ENCODE measurements at regions not wholly inside any gene's neighbourhood (a gene's known extent, or its start where the extent isn't known, plus 50 kb on each side); places are given as distances from the start of the nearest gene placed in this dataset.
"Not testable (repeated sequence)": the region's sequence is repeated elsewhere in the genome, so short reads cannot be mapped to it uniquely, and the experiment has no call there.

GRCh38 chr7:42542446-42542845 lies 305.4 kb upstream of the GLI3 start:
- H3K4me1 ChIP-seq (ENCODE audit: control insufficient read depth, extremely low read depth, insufficient read depth, low read length); dilution Hi-C loops (cut with MboI; ENCODE audit: extremely low pct_ligation_motif_present, low sequenced_read_pairs); H3K4me2 ChIP-seq (ENCODE audit: insufficient read depth, low read length); H3K27me3 ChIP-seq (ENCODE audit: control insufficient read depth in 2 of 2, insufficient read depth in 2 of 2, low read length in 2 of 2); H3K9ac ChIP-seq (replicated peaks; ENCODE audit: extremely low read depth, insufficient read depth, low read length); H3K36me3 ChIP-seq (ENCODE audit: control insufficient read depth in 2 of 2, extremely low read depth in 1 of 2, insufficient read depth in 2 of 2, low read length in 2 of 2); FAIRE-seq; BruUV-seq (replicated peaks); H4K20me1 ChIP-seq (replicated peaks; ENCODE audit: control insufficient read depth, extremely low read depth, insufficient read depth, low read length); H3K79me2 ChIP-seq (ENCODE audit: control insufficient read depth, insufficient read depth, low read length); H3K4me3 ChIP-seq (replicated peaks in 1 of 3; ENCODE audit: insufficient read depth in 1 of 3, low read depth in 1 of 3, low read length in 3 of 3); H2AFZ ChIP-seq (ENCODE audit: low read depth, low read length); POLR2A ChIA-PET; DNase-seq (ENCODE audit: low read depth, low spot score); H3K27ac ChIP-seq (ENCODE audit: insufficient read depth, low read depth, low read length); H3K9me1 ChIP-seq (replicated peaks; ENCODE audit: control insufficient read depth, extremely low read depth, insufficient read depth, low read length); H3K9me3 ChIP-seq (replicated peaks; ENCODE audit: control insufficient read depth, insufficient read depth, low read length); intact Hi-C loops (cut with micrococcal nuclease): not testable (repeated sequence)
- CTCF ChIA-PET = interaction anchor here (1.2 kb wide), 1 partner anchor 19 kb away, joined by 4 read pairs; no protein-coding TSS in a partner anchor

DNA sequence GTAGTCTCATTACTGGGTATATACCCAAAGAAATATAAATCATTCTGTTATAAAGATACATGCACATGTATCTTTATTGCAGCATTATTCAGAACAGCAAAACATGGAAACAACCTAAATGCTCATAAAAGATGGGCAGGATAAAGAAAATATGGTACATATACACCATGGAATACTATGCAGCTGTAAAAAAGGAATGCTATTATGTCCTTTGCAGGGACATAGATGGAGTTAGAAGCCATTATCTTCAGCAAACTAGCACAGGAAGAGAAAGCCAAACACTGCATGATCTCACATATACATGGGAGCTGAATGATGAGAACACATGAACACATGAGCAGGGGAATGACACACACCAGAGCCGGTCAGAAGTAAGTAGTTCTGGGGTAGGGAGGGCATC lies 297.4 kb upstream of the GLI3 start:
- H4K20me1 ChIP-seq (replicated peaks; ENCODE audit: control insufficient read depth, extremely low read depth, insufficient read depth, low read length) = no peaks in the 10 kb centered on the region
- H3K4me2 ChIP-seq (ENCODE audit: insufficient read depth, low read length) = no peak overlapping the region
- POLR2A ChIA-PET = no interaction called here
- CTCF ChIA-PET = no interaction called here
- intact Hi-C loops (cut with micrococcal nuclease) = no loop called here
- no peaks in the 10 kb centered on the region for H3K27me3 ChIP-seq (ENCODE audit: control insufficient read depth in 2 of 2, insufficient read depth in 2 of 2, low read length in 2 of 2)
- DNase-seq (ENCODE audit: low read depth, low spot score) (no peak), FAIRE-seq (no peak)
- dilution Hi-C loops (cut with MboI; ENCODE audit: extremely low pct_ligation_motif_present, low sequenced_read_pairs) = no loop called here
- no peaks in the 10 kb centered on the region for H3K9me3 ChIP-seq (replicated peaks; ENCODE audit: control insufficient read depth, insufficient read depth, low read length)
- H3K36me3 ChIP-seq (ENCODE audit: control insufficient read depth in 2 of 2, extremely low read depth in 1 of 2, insufficient read depth in 2 of 2, low read length in 2 of 2) = no peaks in the 10 kb centered on the region
- H3K9me1 ChIP-seq (replicated peaks; ENCODE audit: control insufficient read depth, extremely low read depth, insufficient read depth, low read length) = no peaks in the 10 kb centered on the region
- no TSS peak for BruUV-seq (replicated peaks)
- TF ChIP-seq GATA2 (IDR thresholded peaks at IDR 0.05; ENCODE audit: insufficient read depth, insufficient read length, low read depth, low read length) (no peak), POLR2A (IDR thresholded peaks at IDR 0.05; ENCODE audit: low read depth, low read length) (no peak), FOS (IDR thresholded peaks at IDR 0.05; ENCODE audit: borderline replicate concordance, insufficient read depth, low read length) (no peak), JUN (IDR thresholded peaks at IDR 0.05; ENCODE audit: borderline replicate concordance, insufficient read depth, insufficient read length, low read depth) (no peak), EZH2 (IDR thresholded peaks at IDR 0.05; ENCODE audit: borderline replicate concordance, low read depth, low read length, severe bottlenecking) (no peak), MYC (IDR thresholded peaks at IDR 0.05; ENCODE audit: low read depth, low read length) (no peak), POLR2AphosphoS5 (IDR thresholded peaks at IDR 0.05; ENCODE audit: insufficient read depth, low read depth, low read length) (no peak)
- TF ChIP-seq, protein P1, sequence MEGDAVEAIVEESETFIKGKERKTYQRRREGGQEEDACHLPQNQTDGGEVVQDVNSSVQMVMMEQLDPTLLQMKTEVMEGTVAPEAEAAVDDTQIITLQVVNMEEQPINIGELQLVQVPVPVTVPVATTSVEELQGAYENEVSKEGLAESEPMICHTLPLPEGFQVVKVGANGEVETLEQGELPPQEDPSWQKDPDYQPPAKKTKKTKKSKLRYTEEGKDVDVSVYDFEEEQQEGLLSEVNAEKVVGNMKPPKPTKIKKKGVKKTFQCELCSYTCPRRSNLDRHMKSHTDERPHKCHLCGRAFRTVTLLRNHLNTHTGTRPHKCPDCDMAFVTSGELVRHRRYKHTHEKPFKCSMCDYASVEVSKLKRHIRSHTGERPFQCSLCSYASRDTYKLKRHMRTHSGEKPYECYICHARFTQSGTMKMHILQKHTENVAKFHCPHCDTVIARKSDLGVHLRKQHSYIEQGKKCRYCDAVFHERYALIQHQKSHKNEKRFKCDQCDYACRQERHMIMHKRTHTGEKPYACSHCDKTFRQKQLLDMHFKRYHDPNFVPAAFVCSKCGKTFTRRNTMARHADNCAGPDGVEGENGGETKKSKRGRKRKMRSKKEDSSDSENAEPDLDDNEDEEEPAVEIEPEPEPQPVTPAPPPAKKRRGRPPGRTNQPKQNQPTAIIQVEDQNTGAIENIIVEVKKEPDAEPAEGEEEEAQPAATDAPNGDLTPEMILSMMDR (IDR thresholded peaks at IDR 0.05; ENCODE audit: extremely low read depth in 1 of 2, insufficient read depth in 1 of 2, low read depth in 1 of 2, low read length in 2 of 2) = no peak
- TF ChIP-seq, protein P2, sequence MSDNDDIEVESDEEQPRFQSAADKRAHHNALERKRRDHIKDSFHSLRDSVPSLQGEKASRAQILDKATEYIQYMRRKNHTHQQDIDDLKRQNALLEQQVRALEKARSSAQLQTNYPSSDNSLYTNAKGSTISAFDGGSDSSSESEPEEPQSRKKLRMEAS (IDR thresholded peaks at IDR 0.05; ENCODE audit: insufficient read depth, insufficient read length) = no peak
- no peaks in the 10 kb centered on the region for H3K4me1 ChIP-seq (ENCODE audit: control insufficient read depth, extremely low read depth, insufficient read depth, low read length)
- no peak overlapping the region for H3K4me3 ChIP-seq (replicated peaks in 1 of 3; ENCODE audit: insufficient read depth in 1 of 3, low read depth in 1 of 3, low read length in 3 of 3)
- no peak overlapping the region for H3K27ac ChIP-seq (ENCODE audit: insufficient read depth, low read depth, low read length)
- no peak overlapping the region for H2AFZ ChIP-seq (ENCODE audit: low read depth, low read length)
- no peaks in the 10 kb centered on the region for H3K79me2 ChIP-seq (ENCODE audit: control insufficient read depth, insufficient read depth, low read length)
- no peak overlapping the region for H3K9ac ChIP-seq (replicated peaks; ENCODE audit: extremely low read depth, insufficient read depth, low read length)
